ENCODE measurements at regions not wholly inside any gene's neighbourhood (a gene's known extent, or its start where the extent isn't known, plus 50 kb on each side); places are given as distances from the start of the nearest gene placed in this dataset.

GRCh38 chr2:12817870-12818269, 101.1 kb downstream of the TRIB2 start:
- TF ChIP-seq CTCF (IDR thresholded peaks at IDR 0.05 in 4 of 5, conservative IDR thresholded peaks at IDR 0.05 in 1 of 5), result no peak
- TF ChIP-seq POLR2A (IDR thresholded peaks at IDR 0.05), result no peak
- Histone ChIP-seq H3K27ac (peak overlapping the region; percentile 65 to 74 (median 70)), H3K36me3 (no peaks in the 10 kb centered on the region), H3K27me3 (no peaks in the 10 kb centered on the region), H3K9me3 (no peaks in the 10 kb centered on the region), H3K4me3 (no peak overlapping the region), H3K4me1 (peaks cover 17 to 19% of the 10 kb centered on the region in 2 donors)
- no peak for ATAC-seq
- intact Hi-C loops (cut with DNase I; ENCODE audit: low total_unique reads), result no loop called here
- in situ Hi-C loops (cut with MboI; ENCODE audit: low sequenced_read_pairs in 4 of 4), result no loop called here
- DNase-seq, result no peak

GRCh38 chr2:12818416-12819102, 101.8 kb downstream of the TRIB2 start:
- in situ Hi-C loops (cut with MboI; ENCODE audit: low sequenced_read_pairs in 4 of 4), result no loop called here
- H3K36me3 ChIP-seq, result no peaks in the 10 kb centered on the region
- TF ChIP-seq CTCF (IDR thresholded peaks at IDR 0.05 in 4 of 5, conservative IDR thresholded peaks at IDR 0.05 in 1 of 5), result no peak
- no peak for TF ChIP-seq POLR2A (IDR thresholded peaks at IDR 0.05)
- peaks cover 19 to 20% of the 10 kb centered on the region in 2 donors for H3K4me1 ChIP-seq
- no peak overlapping the region for H3K4me3 ChIP-seq
- no peak for DNase-seq
- no peaks in the 10 kb centered on the region for H3K27me3 ChIP-seq
- ATAC-seq, result peak; percentile 30 to 39
- peak overlapping the region; percentile 65 to 74 (median 70) for H3K27ac ChIP-seq
- H3K9me3 ChIP-seq, result no peaks in the 10 kb centered on the region
- intact Hi-C loops (cut with DNase I; ENCODE audit: low total_unique reads), result no loop called here

GRCh38 chr2:12819103-12819475, 102.4 kb downstream of the TRIB2 start:
- H3K9me3 ChIP-seq, result no peaks in the 10 kb centered on the region
- no peaks in the 10 kb centered on the region for H3K36me3 ChIP-seq
- H3K4me3 ChIP-seq, result no peak overlapping the region
- peak overlapping the region; percentile 65 to 74 (median 70) for H3K27ac ChIP-seq
- in situ Hi-C loops (cut with MboI; ENCODE audit: low sequenced_read_pairs in 4 of 4), result no loop called here
- H3K27me3 ChIP-seq, result no peaks in the 10 kb centered on the region
- peak; percentile 96 for ATAC-seq
- DNase-seq, result peak; percentile 58 to 78
- no peak for TF ChIP-seq CTCF (IDR thresholded peaks at IDR 0.05 in 4 of 5, conservative IDR thresholded peaks at IDR 0.05 in 1 of 5)
- no peak for TF ChIP-seq POLR2A (IDR thresholded peaks at IDR 0.05)
- H3K4me1 ChIP-seq, result peaks cover 19 to 25% of the 10 kb centered on the region in 2 donors
- intact Hi-C loops (cut with DNase I; ENCODE audit: low total_unique reads), result no loop called here

GRCh38 chr2:12819721-12820120, 103.0 kb downstream of the TRIB2 start:
- no peak for DNase-seq
- Histone ChIP-seq H3K27ac (peak overlapping the region; percentile 65 to 74 (median 70)), H3K4me1 (peaks cover 19 to 31% of the 10 kb centered on the region in 2 donors), H3K36me3 (no peaks in the 10 kb centered on the region), H3K9me3 (no peaks in the 10 kb centered on the region), H3K4me3 (no peak overlapping the region), H3K27me3 (no peaks in the 10 kb centered on the region)
- intact Hi-C loops (cut with DNase I; ENCODE audit: low total_unique reads) (loop anchor here (10.0 kb wide), 2 partner anchors 95 to 365 kb away; no protein-coding TSS in a partner anchor), in situ Hi-C loops (cut with MboI; ENCODE audit: low sequenced_read_pairs in 4 of 4) (no loop called here)
- no peak for ATAC-seq
- TF ChIP-seq POLR2A (IDR thresholded peaks at IDR 0.05) (no peak), CTCF (IDR thresholded peaks at IDR 0.05 in 4 of 5, conservative IDR thresholded peaks at IDR 0.05 in 1 of 5) (no peak)

Data from gastrocnemius medialis (tissue), 4 donors.